Vagina (tissue), 2 donors: ENCODE measurements at regions not wholly inside any gene's neighbourhood (a gene's known extent, or its start where the extent isn't known, plus 50 kb on each side); places are given as distances from the start of the nearest gene placed in this dataset.

ENCODE experiments used
- DNase-seq, 2 donors: peaks; one replicate each; pipeline ENCODE4 v3.0.0-alpha.2; 2017; ENCODE audit errors: extremely low spot score in 2 of 2
- H3K27ac ChIP-seq: fragments of 200-600 bp; sonication (generic); one replicate; pipeline ENCODE4 v1.5.1; 2019
- H3K27me3 ChIP-seq: fragments of 200-600 bp; sonication (generic); one replicate; pipeline ENCODE4 v1.5.1; 2019
- H3K36me3 ChIP-seq, 2 donors: fragments of 200-600 bp; sonication (generic); one replicate each; pipeline ENCODE4 v1.5.1; 2017 to 2019
- H3K4me1 ChIP-seq: fragments of 200-600 bp; sonication (generic); one replicate; pipeline ENCODE4 v1.5.1; 2019
- H3K4me3 ChIP-seq, 2 donors: fragments of 200-600 bp; sonication (generic); 1 replicate in 1 of 2; 2 replicates in 1 of 2; pipeline ENCODE4 v1.5.1; 2016 to 2019
- H3K9me3 ChIP-seq: fragments of 200-600 bp; sonication (generic); one replicate; pipeline ENCODE4 v1.5.1; 2019
- POLR2A ChIP-seq, 2 donors: fragments of 450-650 bp; IDR thresholded peaks; one replicate each; pipeline ENCODE4 v1.6.1; 2017; ENCODE audit warnings: antibody characterized with exemption in 2 of 2, mild to moderate bottlenecking in 2 of 2, moderate library complexity in 2 of 2
- POLR2AphosphoS5 ChIP-seq, 2 donors: sonication (generic); formaldehyde crosslinking; IDR thresholded peaks; one replicate each; pipeline ENCODE4 v1.9.0; 2017; ENCODE audit warnings: antibody characterized with exemption in 2 of 2, mild to moderate bottlenecking in 2 of 2, low read depth in 1 of 2; ENCODE audit not compliant: insufficient read depth in 1 of 2
- intact Hi-C: fragments of 100-400 bp; cut with DNase I; formaldehyde crosslinking; loops from one replicate; pipeline ENCODE4 v1.15.1; 2023
- TF ChIP-seq, protein P1 (sequence below), 3 experiments: fragments of 450-650 bp in 2 of 3; fragments of 200-600 bp in 1 of 3; sonication (generic) in 1 of 3; IDR thresholded peaks; one replicate each; pipeline ENCODE4 v1.5.1; 2017 to 2019; ENCODE audit warnings: antibody characterized with exemption in 3 of 3, mild to moderate bottlenecking in 2 of 3, moderate library complexity in 2 of 3

DNA sequence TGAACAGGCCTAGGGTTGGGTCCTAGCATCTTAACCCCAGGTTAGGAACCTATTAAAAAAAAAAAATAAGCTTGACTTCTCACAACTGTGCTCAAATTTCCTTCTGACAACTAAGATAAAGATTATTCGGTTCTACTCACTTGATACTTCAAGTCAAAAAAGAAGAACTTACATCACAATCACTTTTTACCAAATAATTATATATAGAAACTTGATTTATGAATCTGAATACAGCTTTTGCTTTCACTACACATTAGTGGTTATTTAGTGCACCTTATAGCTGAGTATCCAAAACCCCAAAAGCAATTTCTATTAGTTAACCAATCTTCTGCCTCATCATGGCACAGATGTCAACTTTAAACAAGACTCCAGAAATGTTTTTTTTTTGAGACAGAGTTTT is 119.0 kb upstream of the DST start:
- no peak for DNase-seq
- Histone ChIP-seq H3K4me3 (no peak overlapping the region), H3K4me1 (peaks cover 45% of the 10 kb centered on the region), H3K27me3 (no peaks in the 10 kb centered on the region), H3K9me3 (no peaks in the 10 kb centered on the region), H3K27ac (no peak overlapping the region), H3K36me3 (no peaks in the 10 kb centered on the region)
- intact Hi-C loops = no loop called here
- TF ChIP-seq POLR2A (IDR thresholded peaks at IDR 0.05) (no peak), POLR2AphosphoS5 (IDR thresholded peaks at IDR 0.05; ENCODE audit: insufficient read depth in 1 of 2, low read depth in 1 of 2) (no peak)
- TF ChIP-seq, protein P1, sequence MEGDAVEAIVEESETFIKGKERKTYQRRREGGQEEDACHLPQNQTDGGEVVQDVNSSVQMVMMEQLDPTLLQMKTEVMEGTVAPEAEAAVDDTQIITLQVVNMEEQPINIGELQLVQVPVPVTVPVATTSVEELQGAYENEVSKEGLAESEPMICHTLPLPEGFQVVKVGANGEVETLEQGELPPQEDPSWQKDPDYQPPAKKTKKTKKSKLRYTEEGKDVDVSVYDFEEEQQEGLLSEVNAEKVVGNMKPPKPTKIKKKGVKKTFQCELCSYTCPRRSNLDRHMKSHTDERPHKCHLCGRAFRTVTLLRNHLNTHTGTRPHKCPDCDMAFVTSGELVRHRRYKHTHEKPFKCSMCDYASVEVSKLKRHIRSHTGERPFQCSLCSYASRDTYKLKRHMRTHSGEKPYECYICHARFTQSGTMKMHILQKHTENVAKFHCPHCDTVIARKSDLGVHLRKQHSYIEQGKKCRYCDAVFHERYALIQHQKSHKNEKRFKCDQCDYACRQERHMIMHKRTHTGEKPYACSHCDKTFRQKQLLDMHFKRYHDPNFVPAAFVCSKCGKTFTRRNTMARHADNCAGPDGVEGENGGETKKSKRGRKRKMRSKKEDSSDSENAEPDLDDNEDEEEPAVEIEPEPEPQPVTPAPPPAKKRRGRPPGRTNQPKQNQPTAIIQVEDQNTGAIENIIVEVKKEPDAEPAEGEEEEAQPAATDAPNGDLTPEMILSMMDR (IDR thresholded peaks at IDR 0.05) = no peak

- TF ChIP-seq, protein P1 (IDR thresholded peaks at IDR 0.05) = no peak
- TF ChIP-seq POLR2AphosphoS5 (IDR thresholded peaks at IDR 0.05; ENCODE audit: insufficient read depth in 1 of 2, low read depth in 1 of 2) = no peak
- no peak for TF ChIP-seq POLR2A (IDR thresholded peaks at IDR 0.05)
- H3K4me1 ChIP-seq = peaks cover 42% of the 10 kb centered on the region
- DNase-seq = no peak
- no peak overlapping the region for H3K27ac ChIP-seq
- H3K27me3 ChIP-seq = no peaks in the 10 kb centered on the region
- no peak overlapping the region for H3K4me3 ChIP-seq
- H3K36me3 ChIP-seq = no peaks in the 10 kb centered on the region
- intact Hi-C loops = no loop called here
- H3K9me3 ChIP-seq = no peaks in the 10 kb centered on the region
Observed at GRCh38 chr6:56760842-56761241, 118.2 kb upstream of the DST start.

DNA sequence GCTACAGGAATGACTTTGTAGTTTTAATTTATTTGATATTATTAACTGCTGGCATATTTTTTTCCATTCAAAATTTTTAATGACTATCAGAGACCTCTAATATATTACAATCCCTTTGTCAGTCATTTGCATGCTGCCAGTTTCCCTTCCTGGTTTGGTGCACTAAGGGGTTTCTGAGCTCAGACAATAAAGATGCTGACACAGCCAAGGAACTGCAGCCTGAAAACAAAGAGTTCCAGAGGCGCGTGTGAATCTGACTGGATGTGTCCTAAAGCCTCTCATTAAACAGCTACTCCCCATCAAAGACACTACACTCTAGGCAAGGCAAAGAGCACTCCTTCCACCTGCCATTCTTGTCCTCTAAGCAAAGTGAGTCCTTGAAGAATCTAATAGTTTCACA is 116.8 kb upstream of the DST start:
- TF ChIP-seq POLR2AphosphoS5 (IDR thresholded peaks at IDR 0.05; ENCODE audit: insufficient read depth in 1 of 2, low read depth in 1 of 2) (no peak), POLR2A (IDR thresholded peaks at IDR 0.05) (no peak)
- TF ChIP-seq, protein P1 (IDR thresholded peaks at IDR 0.05) = no peak
- Histone ChIP-seq H3K36me3 (no peaks in the 10 kb centered on the region), H3K9me3 (no peaks in the 10 kb centered on the region), H3K4me3 (no peak overlapping the region), H3K27me3 (no peaks in the 10 kb centered on the region), H3K27ac (no peak overlapping the region), H3K4me1 (peaks cover 35% of the 10 kb centered on the region)
- intact Hi-C loops = no loop called here
- DNase-seq = no peak

DNA sequence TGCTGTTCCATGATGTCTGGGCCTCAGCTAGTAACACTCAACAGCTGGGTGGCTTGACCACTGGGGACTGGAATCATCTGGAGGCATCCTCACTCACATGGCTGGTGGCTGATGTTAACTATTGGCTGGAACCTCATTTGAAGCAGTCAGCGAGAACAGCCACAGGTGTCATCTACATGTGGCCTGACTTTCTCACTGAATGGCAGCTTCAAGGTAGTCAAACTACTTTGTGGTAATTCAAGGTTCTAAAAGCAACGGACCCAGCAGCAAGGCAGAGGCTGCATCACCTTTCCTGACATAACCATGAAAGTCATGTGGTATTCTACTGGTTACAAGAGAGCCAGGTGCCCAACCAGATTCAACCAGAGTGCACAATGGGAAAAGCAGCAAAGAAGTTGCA is 115.9 kb upstream of the DST start:
- Histone ChIP-seq H3K4me3 (no peak overlapping the region), H3K27me3 (no peaks in the 10 kb centered on the region), H3K4me1 (peaks cover 29% of the 10 kb centered on the region), H3K27ac (no peak overlapping the region), H3K9me3 (no peaks in the 10 kb centered on the region), H3K36me3 (no peaks in the 10 kb centered on the region)
- intact Hi-C loops = no loop called here
- TF ChIP-seq POLR2A (IDR thresholded peaks at IDR 0.05) (no peak), POLR2AphosphoS5 (IDR thresholded peaks at IDR 0.05; ENCODE audit: insufficient read depth in 1 of 2, low read depth in 1 of 2) (no peak)
- TF ChIP-seq, protein P1 (IDR thresholded peaks at IDR 0.05) = no peak
- DNase-seq = no peak

GRCh38 chr6:56758120-56758519 is 115.4 kb upstream of the DST start:
- Histone ChIP-seq H3K27ac (no peak overlapping the region), H3K36me3 (no peaks in the 10 kb centered on the region), H3K9me3 (no peaks in the 10 kb centered on the region), H3K4me3 (no peak overlapping the region), H3K4me1 (peaks cover 29% of the 10 kb centered on the region), H3K27me3 (no peaks in the 10 kb centered on the region)
- TF ChIP-seq, protein P1 (IDR thresholded peaks at IDR 0.05) = no peak
- no peak for TF ChIP-seq POLR2A (IDR thresholded peaks at IDR 0.05)
- TF ChIP-seq POLR2AphosphoS5 (IDR thresholded peaks at IDR 0.05; ENCODE audit: insufficient read depth in 1 of 2, low read depth in 1 of 2) = no peak
- DNase-seq = no peak
- intact Hi-C loops = no loop called here
